Activated naive CD4-positive, alpha-beta T cell treated with anti-CD3 and anti-CD28 coated beads, Interleukin-2, amount 50 U/mL, for 16 hours (primary cell): ENCODE measurements at regions not wholly inside any gene's neighbourhood (a gene's known extent, or its start where the extent isn't known, plus 50 kb on each side); places are given as distances from the start of the nearest gene placed in this dataset.

Experiments
- DNase-seq: peaks from one replicate; pipeline ENCODE4 v3.0.0-alpha.2; 2020

DNA sequence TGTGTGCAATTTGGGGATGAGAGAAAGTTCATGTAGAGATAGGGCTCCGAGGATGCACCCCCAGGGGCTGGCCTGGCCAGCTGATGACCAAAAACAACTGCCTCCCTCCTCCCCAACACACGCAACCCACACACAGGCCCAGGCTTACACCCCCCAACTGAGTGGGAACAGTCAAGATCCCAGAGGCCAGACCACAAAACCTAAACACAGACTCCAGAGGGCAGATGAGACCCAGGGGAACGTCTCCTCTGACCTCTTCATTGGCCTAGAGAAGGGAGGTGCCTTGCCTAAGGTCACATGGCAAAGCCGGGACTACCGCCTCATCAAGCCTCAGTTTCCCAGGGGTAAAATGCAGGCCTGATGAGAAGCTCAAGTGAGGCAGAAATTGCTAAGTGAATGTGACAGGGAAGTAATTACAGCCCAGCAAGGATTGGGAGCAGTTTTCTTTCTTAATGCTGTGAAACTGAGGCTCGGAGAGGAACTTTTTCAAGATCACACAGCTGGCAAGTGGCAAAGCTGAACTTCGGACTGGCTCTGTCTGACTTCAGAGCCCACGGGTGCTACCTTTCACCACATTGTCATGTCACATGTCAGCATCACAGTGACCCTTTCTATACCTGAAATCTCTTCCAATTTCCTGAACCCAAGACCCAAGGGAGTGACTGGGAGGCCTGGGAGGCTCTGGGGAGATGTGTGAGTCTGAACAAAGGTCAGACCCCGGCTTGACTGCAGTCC lies 69.9 kb upstream of the WNT11 start:
- no peak for DNase-seq

DNA sequence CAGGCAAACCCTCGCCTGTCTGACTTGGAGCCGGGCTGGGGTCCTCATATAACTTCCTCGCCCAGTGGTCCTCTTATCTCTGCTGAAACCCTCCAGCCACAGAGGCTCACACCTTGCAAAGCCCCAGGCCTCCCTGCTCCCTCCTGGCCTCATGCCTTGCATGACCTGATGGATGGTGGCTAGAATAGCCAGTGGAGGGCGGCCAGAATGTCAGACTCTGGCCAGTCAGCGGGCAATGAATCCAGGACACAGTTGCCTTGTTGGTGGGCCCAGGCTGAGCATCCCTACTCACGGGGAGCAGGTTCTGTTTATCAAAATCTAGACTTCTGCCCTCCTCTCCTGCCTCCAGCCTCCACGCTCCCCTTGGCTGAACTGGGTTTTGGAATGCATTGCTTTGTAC lies 69.1 kb upstream of the WNT11 start:
- DNase-seq = no peak

DNA sequence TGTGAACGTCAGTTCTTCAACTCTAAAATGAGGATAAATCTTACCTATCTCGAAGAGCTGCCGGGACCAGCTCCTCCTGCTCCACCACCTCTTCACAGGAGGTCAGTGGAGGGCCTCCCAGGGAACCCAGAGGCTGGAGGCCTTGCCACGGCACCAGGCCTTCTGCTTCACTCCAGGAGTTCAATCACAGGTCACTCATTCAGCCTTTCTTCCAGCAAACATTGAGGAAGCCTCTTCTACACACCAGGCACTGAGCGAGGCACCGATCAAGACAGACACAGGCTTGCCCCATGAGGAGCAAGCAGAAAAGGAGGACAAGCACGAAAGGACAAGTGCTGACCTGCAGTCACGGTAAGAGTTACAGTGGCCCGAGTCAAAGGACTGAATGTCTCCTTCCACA lies 64.8 kb upstream of the WNT11 start:
- DNase-seq = no peak

DNA sequence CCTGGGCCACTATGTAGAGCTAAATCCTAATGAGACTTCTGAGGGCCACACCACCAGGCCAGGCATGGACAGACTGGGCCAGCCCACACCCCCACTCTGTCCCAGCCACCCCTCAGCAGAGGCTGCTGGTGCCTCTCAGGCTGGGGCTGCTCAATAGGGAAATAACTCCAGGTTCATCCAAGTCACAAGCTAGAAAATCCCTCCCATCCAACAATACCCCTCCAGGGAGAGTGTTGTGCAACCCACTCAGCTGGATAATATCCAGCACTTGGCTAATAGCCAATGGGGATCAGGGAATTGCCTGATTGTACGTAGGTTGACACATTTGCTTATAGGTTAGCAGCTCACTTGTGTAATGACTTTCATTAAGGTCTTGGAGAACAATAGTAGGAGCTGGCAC lies 64.1 kb upstream of the WNT11 start:
- DNase-seq = no peak

DNA sequence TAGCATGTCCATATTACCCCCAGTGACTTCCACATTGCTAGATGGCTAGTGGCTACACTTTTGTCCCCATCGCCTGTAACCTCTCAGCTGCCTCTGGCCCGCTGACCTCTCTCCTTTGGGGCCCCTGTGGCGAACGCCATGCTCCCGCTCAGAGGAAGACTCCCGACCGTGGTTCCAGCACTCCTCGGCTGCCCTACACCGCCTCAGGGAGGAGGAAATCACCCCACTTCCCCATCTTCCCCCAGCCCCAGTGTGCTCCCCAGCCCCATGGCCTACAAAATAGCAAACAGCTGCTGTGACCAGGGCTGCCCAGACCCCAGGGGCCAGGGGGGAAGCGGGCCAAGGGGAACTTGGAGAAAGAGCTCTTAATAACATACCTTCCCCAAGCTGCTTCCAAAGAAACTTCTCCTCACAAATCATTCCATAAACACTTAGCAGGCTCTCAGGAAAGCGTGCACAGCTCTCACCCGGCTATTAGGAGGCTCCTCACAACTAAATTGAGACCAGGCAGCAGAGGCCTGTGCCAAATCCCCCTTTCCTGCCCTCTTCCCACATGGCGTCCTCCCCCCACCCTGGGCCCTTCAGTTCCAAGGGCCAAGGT lies 63.5 kb upstream of the WNT11 start:
- no peak for DNase-seq

DNA sequence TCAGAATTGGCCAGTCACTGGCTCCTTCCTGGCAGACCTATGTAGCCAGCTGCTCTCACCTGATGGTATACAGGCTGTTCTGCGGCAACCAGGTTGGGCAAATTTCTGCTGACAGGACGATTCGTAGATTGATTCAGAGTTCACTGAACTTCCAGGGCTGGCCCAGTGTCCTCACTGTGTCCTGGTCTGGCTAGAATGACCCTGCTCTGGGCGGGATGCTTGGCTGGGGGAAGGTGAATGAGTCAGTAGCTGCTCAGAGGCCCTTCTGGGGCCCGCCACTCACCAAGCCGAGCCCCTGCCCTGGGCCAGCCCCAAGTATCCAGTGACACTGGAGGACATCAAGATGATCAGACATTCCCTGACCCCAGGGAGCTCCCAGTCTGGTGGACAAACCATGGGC lies 62.9 kb upstream of the WNT11 start:
- DNase-seq = no peak

DNA sequence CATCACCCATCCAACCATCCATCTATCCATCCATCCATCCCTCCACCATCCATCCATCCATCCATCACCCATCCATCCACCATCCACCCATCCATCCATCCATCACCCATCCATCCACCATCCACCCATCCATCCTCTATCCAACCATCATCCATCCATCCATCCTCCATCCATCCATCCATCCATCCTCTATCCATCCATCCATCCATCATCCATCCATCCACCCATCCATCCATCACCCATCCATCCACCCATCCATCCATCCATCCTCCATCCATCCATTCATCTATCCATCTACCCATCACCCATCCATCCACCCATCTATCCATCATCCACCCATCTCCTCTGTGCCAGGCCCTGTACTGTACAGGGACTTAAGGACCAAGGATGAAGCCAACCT lies 62.2 kb upstream of the WNT11 start:
- no peak for DNase-seq

DNA sequence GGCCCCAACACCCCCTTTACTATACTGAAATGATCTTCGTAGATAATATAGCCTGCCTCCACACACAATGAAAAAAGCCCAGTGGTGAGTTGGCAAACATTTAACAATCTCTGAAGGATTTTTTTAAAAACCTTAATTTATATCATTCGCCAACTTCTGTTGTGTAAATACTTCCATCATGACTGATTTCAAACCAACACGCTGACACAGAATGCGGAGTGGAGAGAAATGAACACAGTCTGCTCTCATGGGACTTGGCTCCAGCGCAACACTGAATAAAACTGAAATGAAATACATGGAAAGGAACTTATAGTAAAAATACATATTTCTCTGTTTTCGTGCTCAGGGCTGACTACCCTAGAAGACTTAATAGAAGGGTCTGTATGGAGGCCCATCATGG lies 61.3 kb upstream of the WNT11 start:
- no peak for DNase-seq

DNA sequence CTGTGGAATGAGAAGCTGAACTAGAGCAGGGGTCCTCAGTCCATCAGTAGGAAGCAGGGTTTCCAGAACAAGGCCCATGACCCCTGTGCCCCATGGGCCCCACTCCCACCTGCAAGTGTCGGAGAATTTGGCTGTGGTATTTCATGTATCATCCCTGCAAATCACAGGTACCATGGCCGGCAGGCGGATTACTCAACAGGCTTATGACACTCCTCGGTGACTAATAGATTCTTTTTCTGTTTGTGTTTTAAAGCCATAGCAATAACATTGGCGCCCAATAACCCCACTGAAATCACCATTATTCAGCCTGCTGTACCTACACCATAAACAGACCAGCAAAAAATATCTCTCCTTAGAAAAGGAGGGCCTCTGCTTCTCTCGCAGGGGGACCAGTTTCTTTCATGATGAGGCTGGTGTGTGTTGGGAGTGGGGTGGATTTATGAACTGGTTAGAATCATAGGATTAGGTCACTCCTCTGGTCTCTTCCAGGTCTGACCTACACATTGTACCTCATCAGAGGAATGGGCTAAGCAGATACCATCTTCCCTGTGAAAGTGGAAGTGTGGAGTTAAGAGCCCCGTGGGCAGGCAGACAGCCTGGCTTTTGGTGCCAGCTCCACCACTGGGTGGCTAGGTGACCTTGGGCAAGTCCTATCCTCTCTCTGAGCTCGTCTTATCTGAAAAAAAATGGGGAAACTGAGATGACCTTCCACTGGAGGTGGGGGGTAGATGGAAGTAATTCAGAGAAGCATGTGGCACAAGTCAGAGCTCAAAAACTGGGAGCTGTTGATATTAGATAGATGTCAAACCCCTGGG lies 60.2 kb upstream of the WNT11 start:
- DNase-seq = no peak

DNA sequence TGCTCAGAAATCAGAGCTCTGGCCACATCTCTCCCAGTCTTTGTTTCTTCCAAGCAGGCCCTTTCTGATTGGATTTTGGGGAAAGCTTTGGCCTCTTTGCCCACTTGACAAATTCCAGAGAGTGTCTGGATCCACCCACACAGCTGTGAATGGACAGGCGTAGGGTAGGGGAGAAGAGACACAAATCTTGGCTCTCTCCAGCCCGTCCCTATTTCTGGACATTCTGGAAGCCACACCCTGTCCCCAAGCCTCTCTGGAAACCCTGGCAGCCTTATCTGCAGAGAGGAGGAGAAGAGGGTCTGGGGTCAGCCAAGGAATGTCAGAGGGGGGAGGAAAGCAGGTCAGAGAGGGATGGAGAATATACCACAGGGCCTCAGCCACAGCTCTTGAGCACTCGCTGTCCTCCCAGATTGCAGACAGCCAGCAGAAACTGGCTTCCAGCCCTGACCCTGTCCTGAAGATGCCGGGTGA lies 59.5 kb upstream of the WNT11 start:
- DNase-seq = no peak

DNA sequence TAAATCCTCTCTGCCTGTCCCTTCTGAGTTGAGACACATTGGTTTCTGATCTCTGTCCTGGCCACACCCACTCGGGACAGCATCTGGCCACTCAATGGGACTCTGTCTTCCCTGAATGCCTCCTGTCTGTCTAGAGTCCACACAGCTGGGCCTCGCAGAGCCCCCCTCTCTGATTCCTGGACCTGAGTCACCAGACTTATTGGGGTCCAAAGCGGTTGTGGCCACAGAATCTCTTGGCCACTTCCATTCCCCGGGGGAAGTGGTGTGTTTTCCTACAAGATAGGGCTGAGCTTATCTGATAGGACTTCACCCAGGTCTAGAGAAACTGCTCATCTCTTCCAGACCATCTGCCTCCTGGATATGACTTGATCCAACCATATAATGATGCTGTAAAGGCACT lies 57.4 kb upstream of the WNT11 start:
- DNase-seq = no peak

DNA sequence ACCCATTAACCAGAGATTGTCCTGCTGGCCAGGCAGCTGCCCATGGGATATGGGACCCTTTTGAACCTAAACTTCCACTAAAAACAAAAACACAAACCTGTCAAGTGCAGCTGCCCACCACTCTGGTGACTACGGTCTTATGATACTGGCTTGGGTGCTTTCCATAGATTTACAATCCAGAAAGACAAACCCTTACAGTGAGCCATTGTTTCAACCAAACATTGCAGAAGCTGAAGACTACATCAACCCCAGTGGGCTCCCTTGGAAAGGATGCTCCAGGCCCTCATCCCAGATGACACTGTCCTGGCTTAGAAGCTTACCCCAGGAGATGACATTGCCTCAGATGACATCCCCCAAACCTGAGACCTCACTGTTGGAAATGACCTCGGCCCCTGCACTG lies 56.9 kb upstream of the WNT11 start:
- no peak for DNase-seq

DNA sequence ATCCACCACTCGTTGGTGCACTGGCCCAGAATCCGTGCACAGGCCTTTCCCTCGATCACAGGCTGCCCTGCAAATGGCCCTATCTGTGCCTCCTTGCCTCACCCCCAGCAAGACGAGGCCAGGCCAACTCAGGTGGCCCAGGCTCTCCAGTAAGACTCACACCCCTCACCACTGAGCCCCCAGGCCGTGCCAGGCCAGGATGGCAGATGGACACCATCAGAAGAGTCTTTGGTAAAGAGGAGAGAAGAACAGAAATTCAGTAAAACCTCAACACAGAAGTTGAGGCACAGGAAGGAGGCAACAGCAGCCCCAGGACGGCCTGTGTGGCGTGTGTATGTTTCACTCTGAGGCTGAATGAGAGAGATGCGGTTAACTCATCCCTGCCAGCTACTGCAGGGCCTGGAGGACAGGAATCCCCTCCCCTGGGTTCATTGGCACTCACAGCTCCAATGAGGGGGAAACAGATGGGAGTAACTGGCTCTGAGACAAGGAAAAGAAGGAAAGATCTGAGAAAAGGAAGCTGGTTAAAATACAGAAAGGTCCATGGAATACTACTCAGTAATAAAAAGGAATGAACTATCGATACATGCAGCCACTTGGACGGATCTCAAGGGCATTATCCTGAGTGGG lies 54.1 kb upstream of the WNT11 start:
- no peak for DNase-seq

DNA sequence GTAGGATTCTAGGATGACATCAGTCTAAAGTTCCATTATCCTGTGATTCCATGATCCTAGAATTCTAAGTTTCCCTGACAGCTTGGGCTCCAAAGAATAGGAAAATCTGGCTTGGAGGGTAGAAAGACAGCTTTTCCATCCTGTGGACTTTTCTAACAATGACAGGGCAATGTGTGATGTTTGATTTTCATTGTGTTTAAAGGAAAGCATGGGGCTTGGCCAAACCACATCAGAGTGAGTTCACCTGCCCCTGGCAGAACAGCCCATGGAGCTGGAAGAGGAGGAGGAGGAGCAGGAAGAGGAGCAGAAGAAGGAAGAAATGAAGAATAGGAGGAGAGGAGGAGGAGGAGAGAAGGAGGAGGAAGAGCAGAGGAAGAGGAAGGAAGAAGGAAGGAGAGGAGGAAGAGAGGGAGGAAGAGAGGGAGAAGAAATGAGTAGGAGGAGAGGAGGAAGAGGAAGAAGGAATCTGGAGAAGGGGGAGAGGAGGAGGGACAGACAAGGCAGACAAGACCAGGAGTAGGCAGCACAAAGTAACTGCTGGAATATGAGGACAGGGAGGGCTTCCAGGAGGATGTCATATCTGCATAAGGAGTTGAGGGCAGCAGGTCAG lies 53.1 kb upstream of the WNT11 start:
- DNase-seq = no peak

DNA sequence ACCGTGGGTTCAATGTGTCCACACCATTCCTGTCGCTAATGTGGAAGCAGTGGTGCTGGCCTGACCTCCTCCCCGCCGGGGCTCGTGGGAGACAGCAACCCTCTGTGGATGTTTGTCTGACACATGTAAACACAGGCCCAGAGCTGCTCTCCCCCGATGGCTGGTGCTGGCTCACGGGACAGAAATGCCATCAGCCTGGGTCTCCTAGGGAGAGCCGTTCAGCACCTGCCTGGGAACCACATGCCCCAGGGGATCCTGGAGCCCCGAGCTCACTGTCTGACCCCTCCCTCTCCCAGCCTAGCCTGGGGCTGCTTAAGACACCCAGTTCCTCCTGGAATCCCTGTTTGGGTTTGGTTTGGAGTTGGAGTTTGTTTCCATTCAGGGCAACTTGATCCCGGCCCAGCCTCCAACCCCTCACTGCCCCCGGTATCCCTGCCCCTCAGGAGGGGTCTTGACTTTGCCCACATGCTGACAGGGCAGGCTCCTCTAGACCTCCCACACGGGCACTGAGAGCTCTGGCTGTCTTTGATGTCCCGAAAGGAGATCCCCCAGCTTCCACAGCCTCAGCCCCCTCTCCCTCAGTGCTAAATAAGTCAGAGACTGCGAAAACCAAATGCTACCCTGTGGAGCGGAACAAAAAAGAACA lies 50.9 kb upstream of the WNT11 start:
- DNase-seq = no peak

DNA sequence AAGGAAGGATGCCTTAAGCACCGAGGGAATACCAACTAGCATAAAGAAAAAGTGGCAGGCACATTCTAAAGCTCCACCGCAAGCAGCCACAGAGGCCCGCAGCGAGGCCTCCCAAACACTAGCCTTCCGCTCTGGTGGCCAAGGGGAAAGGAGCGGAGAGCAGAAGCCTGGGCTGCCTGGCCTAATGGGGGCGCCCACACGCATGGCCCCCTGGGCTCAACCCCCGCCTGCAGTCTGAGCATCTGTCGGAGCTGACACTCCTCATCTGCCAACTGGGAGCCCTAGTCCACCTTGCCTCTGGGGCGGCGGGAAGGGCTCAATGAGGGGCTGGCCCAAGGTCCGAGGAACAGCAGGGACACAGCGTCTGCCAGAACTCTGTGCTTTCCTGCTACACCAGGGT lies 50.1 kb upstream of the WNT11 start:
- DNase-seq = no peak
